Testis (tissue), 2 donors: ENCODE measurements at regions not wholly inside any gene's neighbourhood (a gene's known extent, or its start where the extent isn't known, plus 50 kb on each side); places are given as distances from the start of the nearest gene placed in this dataset.

Experiments used
- POLR2A ChIP-seq: fragments of 450-650 bp; IDR thresholded peaks from one replicate; pipeline ENCODE4 v1.6.1; 2017; ENCODE audit warnings: antibody characterized with exemption, mild to moderate bottlenecking, moderate library complexity
- TF ChIP-seq, protein P1 (sequence below), 3 experiments: fragments of 450-650 bp in 2 of 3; fragments of 200-600 bp in 1 of 3; sonication (generic) in 1 of 3; IDR thresholded peaks; one replicate each; pipeline ENCODE4 v1.5.1; 2016 to 2019; ENCODE audit warnings: antibody characterized with exemption in 3 of 3, mild to moderate bottlenecking in 2 of 3, moderate library complexity in 1 of 3

DNA sequence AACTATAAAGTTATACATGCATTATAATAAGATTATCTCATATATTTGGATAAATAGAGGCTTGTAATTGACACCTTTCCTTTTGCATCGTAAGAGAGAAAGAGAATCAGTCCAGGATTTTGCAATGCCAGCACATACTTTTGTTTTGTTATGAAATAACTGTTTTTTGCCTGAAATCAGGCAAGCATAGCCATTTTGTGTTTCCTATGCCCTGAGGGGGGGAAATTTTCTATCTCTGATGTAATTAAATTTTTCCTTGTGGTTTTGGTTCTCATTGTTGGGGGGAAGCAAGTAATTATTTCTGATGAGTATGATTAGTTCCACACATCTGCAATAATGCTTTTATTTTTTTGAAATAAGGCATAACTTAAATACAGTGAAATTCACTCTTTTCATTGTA lies 229.4 kb downstream of the NDFIP2 start:
- TF ChIP-seq, protein P1, sequence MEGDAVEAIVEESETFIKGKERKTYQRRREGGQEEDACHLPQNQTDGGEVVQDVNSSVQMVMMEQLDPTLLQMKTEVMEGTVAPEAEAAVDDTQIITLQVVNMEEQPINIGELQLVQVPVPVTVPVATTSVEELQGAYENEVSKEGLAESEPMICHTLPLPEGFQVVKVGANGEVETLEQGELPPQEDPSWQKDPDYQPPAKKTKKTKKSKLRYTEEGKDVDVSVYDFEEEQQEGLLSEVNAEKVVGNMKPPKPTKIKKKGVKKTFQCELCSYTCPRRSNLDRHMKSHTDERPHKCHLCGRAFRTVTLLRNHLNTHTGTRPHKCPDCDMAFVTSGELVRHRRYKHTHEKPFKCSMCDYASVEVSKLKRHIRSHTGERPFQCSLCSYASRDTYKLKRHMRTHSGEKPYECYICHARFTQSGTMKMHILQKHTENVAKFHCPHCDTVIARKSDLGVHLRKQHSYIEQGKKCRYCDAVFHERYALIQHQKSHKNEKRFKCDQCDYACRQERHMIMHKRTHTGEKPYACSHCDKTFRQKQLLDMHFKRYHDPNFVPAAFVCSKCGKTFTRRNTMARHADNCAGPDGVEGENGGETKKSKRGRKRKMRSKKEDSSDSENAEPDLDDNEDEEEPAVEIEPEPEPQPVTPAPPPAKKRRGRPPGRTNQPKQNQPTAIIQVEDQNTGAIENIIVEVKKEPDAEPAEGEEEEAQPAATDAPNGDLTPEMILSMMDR (IDR thresholded peaks at IDR 0.05) = no peak
- TF ChIP-seq POLR2A = no peak
